RPMI8226 (cell line): ENCODE measurements at regions not wholly inside any gene's neighbourhood (a gene's known extent, or its start where the extent isn't known, plus 50 kb on each side); places are given as distances from the start of the nearest gene placed in this dataset.
"Not testable (repeated sequence)": the region's sequence is repeated elsewhere in the genome, so short reads cannot be mapped to it uniquely, and the experiment has no call there.

Source experiments
- DNase-seq: peaks from one replicate; pipeline ENCODE4 v3.0.0-alpha.2; 2015

GRCh38 chr7:68031180-68031943 is 1034.7 kb downstream of the TYW1 start:
- DNase-seq = no peak

DNA sequence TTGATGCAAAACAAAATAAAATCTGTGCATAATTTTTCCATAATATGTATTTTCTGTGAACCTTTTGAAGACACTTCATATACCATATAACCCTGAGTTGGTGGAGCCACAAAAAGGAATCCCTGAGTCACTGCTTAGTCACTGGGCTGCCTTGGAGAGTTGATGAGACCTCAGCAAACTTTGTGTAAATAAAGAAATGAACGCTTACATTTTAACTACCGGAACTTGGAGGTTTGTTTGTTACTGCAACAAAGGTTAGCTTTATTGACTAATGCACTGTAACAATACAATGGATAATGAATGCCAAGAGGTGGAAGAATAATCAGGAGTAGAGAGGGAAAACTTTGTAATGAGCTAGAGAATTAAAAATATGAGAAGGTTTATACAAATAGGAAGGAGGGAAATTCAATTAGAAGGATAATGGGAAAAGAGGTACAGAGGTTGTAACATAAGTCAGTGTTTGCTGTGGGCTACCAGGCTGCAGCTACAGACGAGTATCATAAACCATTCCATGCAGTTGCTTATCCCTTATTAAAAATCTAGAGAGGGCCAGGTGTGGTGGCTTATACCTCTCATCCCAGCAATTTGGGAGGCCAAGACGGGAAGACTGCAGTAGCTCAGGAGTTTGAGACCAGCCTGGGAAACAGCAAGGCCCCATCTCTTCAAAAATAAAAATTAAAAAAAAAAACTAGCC is 1042.1 kb downstream of the TYW1 start:
- no peak for DNase-seq

- no peak for DNase-seq
Observed at GRCh38 chr7:68041554-68041953, 1044.9 kb downstream of the TYW1 start.

GRCh38 chr7:68043546-68043945 is 1046.9 kb downstream of the TYW1 start:
- DNase-seq = no peak

DNA sequence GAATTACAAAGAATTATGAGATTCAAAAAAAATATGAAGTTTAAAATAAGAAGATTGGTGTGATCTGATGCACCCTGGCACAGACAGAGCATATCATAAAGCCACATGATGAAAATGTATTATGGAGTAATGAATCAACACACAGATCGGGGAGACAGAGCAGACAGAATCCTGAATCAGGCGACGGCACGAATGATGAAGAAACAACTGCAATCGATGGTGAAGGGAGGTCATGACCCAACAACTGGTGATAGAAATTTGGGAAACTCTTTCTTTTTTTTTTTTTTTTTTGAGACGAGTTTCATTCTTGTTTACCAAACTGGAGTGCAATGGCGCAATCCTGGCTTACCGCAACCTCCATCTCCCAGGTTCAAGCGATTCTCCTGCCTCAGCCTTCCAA is 1054.0 kb downstream of the TYW1 start:
- DNase-seq = no peak

- DNase-seq = no peak
Observed at GRCh38 chr7:68058014-68058413, 1061.4 kb downstream of the TYW1 start.

GRCh38 chr7:68063171-68063570 is 1066.5 kb downstream of the TYW1 start:
- DNase-seq = peak; percentile 29

- DNase-seq = no peak
Observed at GRCh38 chr7:68065581-68065980, 1068.9 kb downstream of the TYW1 start.

DNA sequence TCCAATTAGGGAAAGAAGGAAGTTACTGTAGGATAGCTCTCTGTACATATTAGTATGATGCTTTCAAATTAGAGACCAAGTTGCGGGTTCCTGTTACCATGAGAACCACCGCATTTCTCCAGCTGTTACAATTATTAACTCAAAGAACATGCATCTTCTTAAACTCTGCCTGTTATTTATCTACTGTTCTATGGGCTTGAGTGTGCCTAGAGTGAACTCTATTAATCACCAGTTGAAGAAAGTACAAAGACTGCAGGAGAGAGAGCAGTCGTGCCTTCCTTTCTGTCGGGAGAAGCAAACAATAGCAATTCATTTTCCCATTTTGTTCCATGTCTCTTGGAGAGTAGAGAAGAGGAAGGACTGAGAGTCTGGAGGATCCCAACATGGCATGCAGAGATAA is 1071.2 kb downstream of the TYW1 start:
- DNase-seq = no peak

- DNase-seq = no peak
Observed at GRCh38 chr7:68070992-68071391, 1074.4 kb downstream of the TYW1 start.

GRCh38 chr7:68073701-68074100 is 1077.1 kb downstream of the TYW1 start:
- DNase-seq = peak; percentile 34

DNA sequence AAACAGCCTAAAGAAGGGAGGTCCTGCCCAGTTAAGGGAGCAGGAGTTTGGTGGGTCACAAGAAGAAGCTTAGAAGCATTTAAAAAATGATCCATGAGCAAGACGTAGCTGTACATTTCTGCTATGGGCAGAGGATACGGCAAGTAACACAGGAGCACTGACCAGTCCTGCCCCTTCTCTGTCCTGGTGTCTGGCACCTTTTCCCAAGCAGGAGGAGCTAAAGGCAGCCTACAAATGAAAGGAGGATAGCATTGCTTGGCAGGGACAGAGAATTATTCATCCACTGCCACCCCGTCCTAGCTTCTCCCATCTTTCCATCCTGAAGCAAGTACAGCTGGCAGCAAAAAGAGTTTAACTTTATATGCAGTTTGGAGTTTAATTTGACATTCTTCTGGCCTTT is 1077.6 kb downstream of the TYW1 start:
- DNase-seq = no peak

- DNase-seq = no peak
Observed at GRCh38 chr7:68078157-68078710, 1081.6 kb downstream of the TYW1 start.

DNA sequence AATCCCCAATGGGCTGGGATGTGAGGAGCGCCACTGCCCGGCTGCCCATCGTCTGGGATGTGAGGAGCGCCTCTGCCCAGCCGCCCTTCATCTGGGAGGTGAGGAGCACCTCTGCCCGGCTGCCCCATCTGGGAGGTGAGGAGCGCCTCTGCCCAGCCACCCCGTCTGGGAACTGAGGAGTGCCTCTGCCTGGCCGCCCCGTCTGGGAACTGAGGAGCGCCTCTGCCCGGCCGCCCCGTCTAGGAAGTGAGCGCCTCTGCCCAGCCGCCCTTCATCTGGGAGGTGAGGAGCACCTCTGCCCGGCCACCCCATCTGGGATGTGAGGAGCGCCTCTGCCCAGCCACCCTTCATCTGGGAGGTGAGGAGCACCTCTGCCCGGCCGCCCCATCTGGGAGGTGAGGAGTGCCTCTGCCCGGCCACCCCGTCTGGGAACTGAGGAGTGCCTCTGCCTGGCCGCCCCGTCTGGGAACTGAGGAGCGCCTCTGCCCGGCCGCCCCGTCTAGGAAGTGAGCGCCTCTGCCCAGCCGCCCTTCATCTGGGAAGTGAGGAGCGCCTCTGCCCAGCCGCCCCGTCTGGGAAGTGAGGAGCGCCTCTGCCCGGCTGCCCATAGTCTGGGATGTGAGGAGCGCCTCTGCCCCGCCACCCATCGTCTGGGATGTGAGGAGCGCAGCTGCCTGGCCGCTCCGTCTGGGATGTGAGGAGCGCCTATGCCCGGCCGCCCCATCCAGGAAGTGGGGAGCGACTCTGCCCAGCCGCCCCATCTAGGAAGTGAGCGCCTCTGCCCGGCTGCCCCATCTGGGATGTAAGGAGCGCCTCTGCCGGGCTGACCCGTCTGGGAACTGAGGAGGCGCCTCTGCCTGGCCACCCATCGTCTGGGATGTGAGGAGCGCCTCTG is 1085.7 kb downstream of the TYW1 start:
- not testable (repeated sequence) for DNase-seq

- DNase-seq = not testable (repeated sequence)
Observed at GRCh38 chr7:68082961-68083657, 1086.5 kb downstream of the TYW1 start.

- no peak for DNase-seq
Observed at GRCh38 chr7:68087401-68087800, 1090.8 kb downstream of the TYW1 start.

GRCh38 chr7:68088879-68089278 is 1092.2 kb downstream of the TYW1 start:
- no peak for DNase-seq

DNA sequence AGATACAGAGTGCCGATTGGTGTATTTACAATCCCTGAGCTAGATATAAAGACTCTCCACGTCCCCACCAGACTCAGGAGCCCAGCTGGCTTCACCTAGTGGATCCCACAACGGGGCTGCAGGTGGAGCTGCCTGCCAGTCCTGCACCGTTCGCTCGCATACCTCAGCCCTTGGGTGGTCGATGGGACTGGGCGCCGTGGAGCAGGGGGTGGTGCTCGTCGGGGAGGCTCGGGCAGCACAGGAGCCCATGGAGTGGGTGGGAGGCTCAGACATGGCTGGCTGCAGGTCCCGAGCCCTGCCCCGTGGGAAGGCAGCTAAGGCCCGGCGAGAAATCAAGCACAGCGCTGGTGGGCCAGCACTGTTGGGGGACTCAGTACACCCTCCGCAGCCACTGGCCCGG is 1093.6 kb downstream of the TYW1 start:
- DNase-seq = not testable (repeated sequence)

- DNase-seq = no peak
Observed at GRCh38 chr7:68103319-68103718, 1106.7 kb downstream of the TYW1 start.

DNA sequence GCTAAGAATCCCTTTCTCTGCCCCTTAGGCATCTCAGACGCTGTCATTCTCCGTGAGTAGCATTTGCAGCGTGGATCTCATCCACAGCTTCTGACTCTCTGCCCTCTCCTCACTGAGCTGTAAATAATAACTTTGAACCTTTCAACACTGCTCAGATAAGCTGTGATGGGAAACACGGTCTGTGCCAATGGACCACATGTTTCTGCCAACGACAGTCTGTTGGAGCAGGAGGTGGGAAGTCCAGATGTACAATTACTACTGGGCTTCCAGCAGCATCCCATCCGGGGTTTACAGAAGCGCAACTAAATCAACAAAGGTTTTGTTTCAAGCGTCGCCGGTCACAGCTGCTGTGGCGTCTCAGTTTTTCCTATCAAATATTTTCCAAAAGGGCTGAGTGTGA is 1110.6 kb downstream of the TYW1 start:
- DNase-seq = peak; percentile 27

GRCh38 chr7:68107968-68108367 is 1111.3 kb downstream of the TYW1 start:
- peak; percentile 83 for DNase-seq

GRCh38 chr7:68109299-68109698 is 1112.7 kb downstream of the TYW1 start:
- no peak for DNase-seq

DNA sequence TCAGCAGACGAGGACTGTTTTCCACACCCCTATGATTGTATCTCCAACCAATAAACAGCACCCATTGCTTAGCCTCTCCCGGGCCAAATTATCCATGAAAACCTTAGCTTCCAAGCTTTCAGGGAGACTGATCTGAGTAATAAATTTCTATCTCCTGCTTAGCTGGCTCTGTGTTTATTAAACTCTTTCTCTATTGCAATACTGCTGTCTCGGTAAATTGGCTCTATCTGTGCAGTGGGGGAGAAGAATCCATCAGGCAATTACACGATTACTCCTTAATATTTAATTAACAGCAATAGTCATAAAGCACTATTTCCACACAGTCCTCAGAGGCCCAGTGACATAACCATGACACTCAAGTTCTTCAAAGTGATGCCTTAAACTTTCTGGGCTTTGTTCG is 1122.8 kb downstream of the TYW1 start:
- no peak for DNase-seq
